ENCODE measurements at regions not wholly inside any gene's neighbourhood (a gene's known extent, or its start where the extent isn't known, plus 50 kb on each side); places are given as distances from the start of the nearest gene placed in this dataset.

- DNase-seq = no peak
Observed at GRCh38 chr2:120809609-120810440, 74.2 kb downstream of the GLI2 start.

GRCh38 chr2:120810639-120811038 is 75.0 kb downstream of the GLI2 start:
- no peak for DNase-seq

DNA sequence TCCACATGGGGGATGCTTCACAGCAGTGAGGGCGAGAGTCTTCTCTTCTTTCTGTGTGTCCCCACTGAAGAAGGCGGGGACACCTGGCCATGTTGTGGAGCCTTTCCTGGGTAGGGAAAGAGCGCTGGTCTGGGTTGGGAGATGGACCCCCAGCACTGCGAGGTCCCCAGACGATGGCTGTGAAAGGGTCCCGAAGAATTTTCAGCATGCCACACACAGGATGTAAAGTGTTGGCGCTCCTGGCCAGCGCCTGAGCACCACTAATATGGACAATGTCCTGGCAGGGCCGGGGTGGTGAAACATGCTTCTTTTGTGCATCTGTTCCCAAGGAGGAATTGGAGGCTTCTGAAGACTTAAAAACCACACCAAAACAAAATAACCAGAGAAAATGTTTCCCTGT is 77.2 kb downstream of the GLI2 start:
- no peak for DNase-seq

DNA sequence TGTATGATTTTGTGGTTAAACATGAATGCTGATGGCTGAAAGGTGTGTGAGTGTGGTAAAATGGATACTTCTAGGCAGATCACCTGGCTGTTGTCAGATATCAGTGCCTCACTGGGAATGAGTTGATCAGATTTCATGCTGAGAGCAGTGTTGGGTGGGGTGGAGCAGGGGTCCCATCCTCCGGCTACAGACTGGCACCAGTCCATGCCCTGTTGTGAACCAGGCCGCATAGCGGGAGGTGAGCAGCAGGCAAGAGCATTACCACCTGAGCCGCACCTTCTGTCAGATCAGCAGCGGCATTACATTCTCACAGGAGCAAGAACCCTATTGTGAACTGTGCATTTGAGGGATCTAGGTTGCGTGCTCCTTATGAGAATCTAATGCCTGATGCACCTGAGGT is 78.7 kb downstream of the GLI2 start:
- DNase-seq = no peak

GRCh38 chr2:120815292-120815691 is 79.6 kb downstream of the GLI2 start:
- DNase-seq = no peak

DNA sequence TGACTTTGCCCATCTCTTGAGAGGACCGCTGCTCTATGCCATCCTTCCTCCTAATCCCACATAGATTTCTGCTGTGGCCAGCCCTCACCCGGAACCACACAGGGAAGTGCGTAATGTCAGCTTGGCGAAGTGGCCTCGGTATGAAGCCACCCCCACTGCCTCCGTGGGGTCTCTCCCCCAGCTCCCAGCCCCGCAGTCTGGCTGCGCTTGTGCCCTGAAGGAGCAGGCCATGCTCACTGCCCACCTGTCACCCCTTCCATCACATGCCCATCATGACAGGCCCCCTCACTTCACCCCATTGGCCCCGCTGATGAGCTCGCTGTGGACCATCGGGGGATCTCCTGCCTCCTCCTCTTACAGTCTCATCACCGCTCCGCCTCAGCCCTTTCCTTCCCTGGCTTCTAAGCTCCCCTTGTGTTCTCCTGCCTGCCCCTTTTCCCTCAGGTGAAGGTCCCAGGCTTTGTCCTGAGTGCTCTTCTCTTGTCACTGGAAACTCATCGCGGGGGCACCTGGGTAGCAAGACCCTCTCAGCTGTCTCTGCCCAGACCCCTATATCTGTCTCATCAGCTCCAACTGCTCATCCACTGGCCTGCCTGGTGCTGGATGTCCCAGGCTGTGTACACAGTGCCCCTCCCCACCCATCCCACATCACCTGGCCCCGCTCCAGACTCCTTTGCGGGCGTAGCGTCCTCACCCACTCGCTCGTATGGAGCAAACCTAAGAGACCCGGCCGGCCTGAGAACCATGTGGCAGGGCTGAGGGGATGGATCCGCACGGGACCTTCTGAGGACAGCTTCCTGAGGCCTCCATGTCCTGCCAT is 81.7 kb downstream of the GLI2 start:
- DNase-seq = no peak

- DNase-seq = no peak
Observed at GRCh38 chr2:120817956-120818325, 82.3 kb downstream of the GLI2 start.

DNA sequence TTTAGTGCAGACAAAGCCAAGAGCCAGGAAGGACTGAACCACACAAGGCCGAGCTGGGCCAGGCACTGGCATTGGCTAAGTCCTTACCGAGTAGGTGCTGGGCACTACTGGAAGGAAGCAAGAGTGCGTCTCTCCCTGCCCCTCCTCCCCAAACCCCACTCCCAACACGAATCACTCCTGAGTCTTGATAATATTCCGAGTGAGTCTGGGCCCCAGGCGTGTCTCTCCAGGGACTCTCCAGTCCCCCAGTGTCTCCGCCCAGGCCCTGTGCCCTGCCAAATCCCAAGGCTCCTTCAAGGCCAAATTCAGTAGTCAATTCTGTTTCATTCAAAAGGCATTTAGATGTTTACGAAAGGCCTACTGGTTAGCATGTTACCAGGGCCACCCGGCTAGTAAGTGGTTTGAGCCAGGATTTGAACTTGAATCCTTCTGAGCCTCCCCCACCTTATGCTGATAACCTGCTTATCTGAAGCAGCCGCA is 82.8 kb downstream of the GLI2 start:
- DNase-seq = no peak

DNA sequence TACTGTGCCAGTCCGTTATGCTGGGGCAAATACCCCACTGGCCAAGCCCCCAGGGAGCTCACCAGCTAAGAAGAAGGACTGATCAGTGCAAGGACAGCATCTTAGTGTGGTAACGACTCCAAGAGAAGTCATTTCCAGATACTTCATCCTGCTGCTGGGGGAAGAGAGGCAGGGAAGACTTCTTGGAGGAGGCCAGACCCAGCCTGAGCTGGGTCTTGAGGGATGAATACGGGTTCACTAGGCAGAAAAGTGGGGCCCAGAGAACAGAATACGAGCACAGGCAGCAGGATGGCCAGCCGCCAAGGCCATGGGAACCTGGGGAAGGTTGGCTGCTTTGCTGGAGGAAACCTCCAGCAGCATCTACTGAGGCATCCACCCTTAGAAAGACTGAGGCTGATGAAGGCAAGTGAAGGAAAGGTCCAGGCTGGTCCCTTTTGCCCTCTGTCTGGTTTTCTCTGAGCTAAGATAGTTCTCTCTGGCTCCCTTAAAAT is 84.1 kb downstream of the GLI2 start:
- DNase-seq = no peak

DNA sequence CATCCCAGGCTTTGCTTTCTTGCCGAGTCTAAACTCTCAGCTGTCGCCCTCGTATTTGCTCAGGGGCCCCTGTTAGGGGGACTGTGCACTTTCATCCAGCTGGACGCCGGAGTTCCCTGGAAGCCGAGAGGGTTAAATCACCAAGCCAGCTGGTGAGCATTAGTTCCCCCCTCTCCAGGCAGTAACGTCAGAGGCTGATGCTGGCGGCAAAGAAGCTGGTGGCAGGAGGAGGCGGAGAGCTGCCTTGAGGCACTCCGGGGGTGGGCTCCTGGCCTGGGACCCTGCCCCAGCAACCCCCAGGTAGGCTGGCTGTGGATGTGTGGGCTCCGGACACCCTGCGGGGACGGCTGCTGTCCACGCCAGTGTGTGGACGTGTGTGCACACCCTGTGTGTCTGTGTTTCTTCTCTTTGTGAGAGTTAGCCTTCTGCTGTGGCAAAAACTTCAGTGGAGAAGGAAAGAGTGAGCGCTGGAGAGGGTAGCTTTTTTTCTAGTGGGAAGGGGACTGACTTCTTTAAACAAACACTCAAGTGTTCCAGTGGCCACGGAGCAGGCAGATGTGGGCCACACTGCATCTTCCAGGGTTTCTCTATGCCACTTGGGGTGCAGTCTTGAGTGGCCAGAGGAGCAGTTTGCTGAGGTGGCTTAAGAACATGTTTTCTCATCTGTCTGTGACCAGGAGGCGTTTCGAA is 84.7 kb downstream of the GLI2 start:
- DNase-seq = peak; percentile 92

DNA sequence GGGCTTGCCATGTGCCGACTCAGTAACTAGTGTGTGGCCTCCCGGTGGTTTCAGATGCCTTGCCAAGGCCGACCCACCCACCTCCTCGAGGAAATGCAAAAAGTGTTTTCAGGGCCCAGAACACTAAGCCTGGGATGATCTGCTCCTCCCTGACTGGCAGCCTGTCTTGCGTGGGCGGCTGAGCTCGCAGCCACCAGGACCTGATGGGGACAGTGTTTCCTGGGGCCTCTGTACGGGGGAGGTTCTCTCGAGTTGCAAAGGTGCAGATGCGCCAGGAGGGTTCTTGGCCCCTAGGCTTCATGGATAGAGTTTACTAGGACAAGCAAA is 85.2 kb downstream of the GLI2 start:
- DNase-seq = peak; percentile 85

DNA sequence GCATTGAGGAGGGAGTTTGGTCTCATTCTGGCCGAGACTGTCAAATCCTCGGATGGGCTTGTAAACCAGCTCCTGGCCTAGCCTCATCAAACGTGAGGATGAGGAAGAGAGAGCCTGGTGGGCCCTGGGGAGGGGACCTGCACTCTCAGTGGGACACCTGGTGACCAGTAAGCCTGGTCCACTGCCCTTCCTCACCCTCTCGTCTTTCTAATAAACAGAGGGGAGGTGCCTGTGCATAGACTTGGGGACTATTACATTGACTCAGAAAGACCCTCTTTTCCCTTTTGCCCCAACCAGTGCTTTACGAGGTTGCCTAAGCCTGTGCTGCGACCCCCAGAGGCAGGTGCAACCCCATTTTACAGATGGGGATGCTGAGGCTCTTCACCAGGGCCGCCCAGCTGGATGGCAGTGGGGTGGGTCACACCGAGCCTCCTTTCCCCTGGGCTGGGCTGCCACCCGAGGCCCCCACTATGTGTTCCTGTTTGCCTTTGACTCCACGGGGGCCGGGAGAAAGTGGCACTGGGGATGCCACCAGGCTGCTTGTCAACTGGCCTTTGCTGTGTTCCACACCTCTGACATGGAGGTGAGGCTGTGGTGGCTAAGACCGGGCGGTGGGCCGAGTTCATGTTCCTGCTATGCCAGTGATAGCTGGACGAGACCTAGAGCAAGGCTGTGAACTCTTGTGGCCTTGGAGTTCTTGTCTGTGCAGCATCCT is 85.9 kb downstream of the GLI2 start:
- no peak for DNase-seq

GRCh38 chr2:120822933-120823332 is 87.3 kb downstream of the GLI2 start:
- DNase-seq = no peak

DNA sequence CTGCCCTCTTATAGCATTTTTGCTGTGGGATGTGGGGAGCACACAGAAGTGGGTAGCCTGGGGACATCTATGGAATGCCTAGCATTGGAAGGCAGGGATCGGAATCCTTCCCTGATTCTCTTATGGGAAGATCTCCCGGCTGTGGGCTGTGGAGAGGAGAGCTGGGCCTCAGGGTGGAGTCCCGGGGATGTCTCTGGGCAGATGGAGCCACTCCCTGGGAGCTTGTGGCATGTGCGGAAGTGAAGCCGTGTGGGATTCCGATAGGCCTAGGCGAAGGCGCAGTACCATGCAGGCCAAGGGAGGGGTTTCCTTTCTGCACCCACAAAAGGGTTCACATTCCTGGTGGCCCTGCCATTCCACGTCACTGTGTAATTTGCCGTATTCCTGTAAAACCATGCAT is 87.9 kb downstream of the GLI2 start:
- no peak for DNase-seq

GRCh38 chr2:120824246-120824645 is 88.6 kb downstream of the GLI2 start:
- no peak for DNase-seq

DNA sequence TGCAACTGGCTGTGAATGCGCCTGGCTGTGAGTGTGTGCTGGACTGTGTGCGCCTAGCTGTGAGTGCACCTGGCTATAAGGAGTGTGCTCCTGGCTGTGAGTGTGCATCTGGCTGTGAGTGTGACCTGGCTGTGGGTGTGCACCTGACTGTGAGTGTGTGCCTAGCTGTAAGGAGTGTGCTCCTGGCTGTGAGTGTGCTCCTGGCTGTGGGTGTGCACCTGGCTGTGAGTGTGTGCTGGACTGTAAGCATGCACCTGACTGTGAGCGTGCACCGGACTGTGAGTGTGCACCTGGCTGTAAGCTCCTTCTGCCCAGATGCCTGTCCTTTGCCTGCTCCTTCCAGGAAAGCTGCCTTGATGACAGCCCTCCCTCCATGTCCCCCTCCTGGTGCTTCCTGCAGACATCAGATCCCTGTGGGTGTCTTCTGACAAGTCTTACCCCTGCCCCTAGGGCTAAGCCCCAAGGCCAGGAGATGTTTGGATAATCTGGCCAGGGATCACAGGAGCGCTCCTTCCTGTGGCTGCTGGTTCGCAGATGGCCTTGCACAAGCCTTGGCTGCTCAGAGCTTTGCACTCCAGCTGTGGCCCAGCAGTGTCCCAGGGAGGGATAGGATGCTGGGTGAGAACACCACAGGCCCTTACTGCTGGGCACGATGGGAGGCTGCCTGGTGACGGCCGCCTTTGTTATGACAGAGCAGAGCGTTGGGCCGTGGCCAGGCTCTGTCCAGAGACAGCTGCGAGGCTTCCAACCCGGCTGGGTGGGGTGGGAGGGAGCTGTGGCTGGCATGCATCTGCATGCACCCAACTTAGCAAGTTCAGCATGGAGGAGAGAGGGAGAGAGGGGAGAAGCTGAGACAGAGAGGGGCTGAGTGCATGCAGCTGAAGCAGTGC is 89.9 kb downstream of the GLI2 start:
- DNase-seq = peak; percentile 83

- DNase-seq = no peak
Observed at GRCh38 chr2:120826260-120826648, 90.6 kb downstream of the GLI2 start.

DNA sequence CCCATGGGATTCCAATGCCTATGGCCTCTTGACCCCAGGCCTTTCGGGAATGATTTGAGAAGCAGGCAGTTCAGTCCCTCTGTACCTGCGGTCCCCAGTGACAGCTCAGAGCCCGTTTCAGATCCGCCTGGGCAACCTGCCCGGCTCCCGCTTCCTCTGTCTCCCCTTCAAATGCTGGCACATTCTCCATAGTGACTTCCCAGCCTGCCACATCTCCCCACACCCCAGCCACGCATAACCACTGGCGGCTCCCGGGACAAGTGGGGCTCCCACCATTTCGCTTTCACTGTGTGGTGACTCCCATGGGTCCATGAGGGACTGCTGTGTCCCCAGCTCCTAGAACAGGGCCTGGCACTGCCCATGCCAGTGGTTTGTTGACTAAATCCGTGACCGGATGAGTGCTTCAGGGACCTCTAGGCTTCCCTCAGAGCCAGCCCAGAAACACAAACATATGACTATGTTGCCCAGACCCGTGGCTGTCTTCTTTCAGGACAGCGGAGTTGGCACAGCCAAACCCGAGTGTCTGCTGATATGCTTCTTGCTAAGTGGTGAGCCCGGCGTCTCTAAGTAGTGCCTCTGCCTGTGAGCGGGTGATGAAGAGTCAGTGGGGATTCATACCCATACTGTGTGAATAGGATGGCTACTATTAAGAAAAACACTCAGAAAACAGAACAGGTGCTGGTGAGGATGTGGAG is 91.2 kb downstream of the GLI2 start:
- no peak for DNase-seq

DNA sequence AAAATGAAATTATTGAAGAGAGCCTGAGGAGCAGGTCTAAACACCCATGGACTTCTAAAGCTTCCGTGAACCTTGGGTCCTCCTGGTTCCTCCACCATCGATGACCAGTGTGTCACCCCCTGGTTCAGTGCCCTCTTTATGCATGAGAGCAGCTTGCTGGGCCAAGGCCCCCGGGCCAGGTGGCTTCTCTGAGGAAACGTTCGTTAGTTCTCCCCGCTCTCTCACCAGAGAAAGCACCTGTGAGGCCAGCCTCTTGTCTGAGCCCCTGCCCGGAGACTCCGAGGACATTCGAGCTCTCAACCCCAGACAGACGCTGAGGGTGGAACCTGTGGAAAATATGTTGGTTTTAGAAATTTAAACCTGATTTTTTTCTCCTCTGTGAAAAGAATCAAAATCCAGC is 92.4 kb downstream of the GLI2 start:
- DNase-seq = no peak

DNA sequence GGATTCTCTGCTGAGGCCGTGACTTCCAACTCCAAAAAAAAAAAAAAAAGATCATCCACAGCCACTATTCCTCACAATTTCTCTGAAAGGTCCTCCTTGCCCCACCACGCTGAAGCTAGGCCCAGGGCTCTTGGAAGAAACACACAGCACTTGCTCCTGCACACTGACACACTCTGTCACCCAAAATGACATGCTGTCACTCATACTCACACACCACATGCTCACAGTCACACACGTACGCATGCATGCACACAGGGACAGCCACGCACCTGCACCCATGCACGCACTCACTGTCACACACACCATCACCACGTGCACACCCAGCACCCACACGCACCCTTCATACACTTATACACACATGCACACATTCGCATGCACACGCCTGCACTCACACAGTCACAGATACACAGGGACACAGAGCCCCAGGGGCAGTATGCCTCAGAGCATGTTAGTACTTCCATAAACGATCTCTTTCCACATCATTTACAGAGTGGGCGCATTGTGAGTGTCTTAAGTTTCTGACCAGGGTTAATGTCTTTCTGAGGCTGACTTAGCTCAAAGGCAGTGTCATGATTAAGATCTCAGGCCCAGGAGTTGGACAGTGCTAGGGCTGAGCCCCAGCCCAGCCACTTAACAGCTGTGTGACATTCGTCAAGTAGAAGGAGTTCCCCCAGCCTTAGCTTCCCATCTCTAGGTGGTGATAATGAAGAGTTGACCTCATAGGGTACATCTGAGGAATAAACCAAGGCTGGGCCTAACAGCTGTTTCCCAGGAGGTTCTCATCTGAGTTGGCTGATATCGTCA is 93.4 kb downstream of the GLI2 start:
- DNase-seq = no peak
